ENCODE measurements at regions not wholly inside any gene's neighbourhood (a gene's known extent, or its start where the extent isn't known, plus 50 kb on each side); places are given as distances from the start of the nearest gene placed in this dataset.
"Not testable (repeated sequence)": the region's sequence is repeated elsewhere in the genome, so short reads cannot be mapped to it uniquely, and the experiment has no call there.

DNA sequence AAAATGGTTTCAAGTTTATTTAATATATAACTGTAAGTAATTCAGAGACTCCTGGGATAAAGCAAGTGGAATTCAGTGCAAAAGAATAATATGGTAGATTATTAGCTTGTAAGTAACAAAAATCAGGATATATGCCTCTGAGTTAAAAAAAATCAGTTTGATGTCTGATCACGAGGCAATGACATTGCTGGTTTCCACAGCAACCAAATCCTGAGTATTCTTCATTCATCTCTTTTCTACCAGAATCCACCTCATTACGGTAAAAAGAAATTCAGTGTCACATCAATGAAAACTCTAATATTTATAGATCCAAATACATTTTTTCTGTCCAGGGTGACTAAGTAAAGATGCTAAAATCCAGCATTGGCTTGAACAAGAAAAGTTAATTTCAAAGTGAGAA is 642.3 kb upstream of the TMPRSS15 start:
- H3K36me3 Mint-ChIP-seq = peaks cover 0 to 4% (median 0%) of the 10 kb centered on the region in 3 donors
- H3K4me1 Mint-ChIP-seq = no peaks in the 10 kb centered on the region
- no peak overlapping the region for H3K4me3 Mint-ChIP-seq
- H3K27ac Mint-ChIP-seq = no peak overlapping the region
- DNase-seq = no peak
- H3K9me3 Mint-ChIP-seq = peaks cover 19 to 43% (median 34%) of the 10 kb centered on the region in 6 donors
- peaks cover 0 to 4% (median 0%) of the 10 kb centered on the region in 3 donors for H3K27me3 Mint-ChIP-seq (ENCODE audit: low read depth in 3 of 3)

DNA sequence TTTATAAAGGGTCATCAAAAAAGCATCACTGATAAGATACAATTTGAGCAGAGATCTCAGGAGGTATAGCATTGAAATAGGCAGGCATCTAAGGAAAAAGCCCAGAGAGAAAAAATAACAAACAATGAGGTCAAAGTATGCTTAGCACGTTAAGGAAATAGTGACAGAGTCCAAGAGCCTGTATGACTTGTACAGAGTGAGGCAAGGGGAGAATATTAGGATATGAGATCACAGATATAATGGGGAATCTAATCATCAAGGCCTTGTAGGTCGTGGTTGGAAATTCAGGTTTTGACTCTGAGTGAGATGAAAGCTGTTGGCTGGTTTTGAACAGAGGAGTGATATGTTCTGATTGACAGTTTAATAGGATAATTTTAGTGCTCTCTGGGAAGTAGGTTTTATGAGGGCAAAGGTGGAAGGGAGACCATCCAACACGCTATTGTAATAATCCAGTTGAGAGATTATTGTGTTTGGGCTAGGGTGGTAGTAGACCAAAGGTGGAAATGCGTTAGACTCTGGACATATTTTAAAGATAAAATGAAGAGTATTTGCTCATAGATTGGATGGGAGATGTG is 644.6 kb upstream of the TMPRSS15 start:
- Mint-ChIP-seq H3K36me3 (peaks cover 0 to 4% (median 0%) of the 10 kb centered on the region in 3 donors), H3K27ac (no peak overlapping the region), H3K27me3 (ENCODE audit: low read depth in 3 of 3) (peaks cover 0 to 4% (median 0%) of the 10 kb centered on the region in 3 donors), H3K4me1 (no peaks in the 10 kb centered on the region), H3K4me3 (no peak overlapping the region), H3K9me3 (peaks cover 16 to 46% (median 33%) of the 10 kb centered on the region in 6 donors)
- DNase-seq = no peak

DNA sequence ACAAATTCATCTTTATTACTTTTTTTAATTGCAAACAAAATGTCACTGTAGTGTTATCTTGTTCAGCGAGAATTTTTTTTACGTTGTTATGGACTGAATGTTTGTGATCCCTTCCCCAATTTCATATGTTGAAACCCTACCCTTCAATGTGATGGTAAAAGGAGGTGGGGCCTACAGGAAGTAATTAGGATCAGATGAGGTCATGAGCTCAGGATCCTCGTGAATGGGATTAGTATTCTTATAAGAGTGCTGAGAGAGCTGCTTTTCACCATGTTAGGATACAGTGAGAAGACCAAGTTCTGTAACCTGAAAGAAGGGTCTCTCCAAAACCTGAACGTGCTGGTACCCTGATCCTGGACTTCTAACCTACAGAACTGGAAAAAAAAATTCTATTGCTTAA is 646.0 kb upstream of the TMPRSS15 start:
- H3K9me3 Mint-ChIP-seq = peaks cover 11 to 40% (median 28%) of the 10 kb centered on the region in 6 donors
- no peak for DNase-seq
- no peak overlapping the region for H3K27ac Mint-ChIP-seq

DNA sequence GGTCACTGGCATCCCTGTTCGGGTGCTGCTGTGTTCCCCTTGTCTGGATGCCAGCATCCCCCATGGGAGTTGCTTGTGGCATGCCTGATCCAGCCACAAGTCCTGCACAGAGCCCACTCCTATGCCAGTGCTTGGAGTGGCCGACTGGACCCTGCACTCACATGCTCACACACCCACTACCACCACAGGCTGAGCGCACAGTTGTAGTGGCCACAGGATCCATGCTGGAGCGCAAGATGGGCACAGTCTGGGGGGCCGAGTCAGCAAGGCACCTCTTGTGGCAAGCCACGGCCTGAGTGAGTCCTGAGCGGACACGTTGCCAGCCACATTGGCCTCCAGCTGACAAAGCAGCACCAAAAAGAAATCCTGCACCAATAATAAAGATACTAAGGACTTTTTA is 661.6 kb upstream of the TMPRSS15 start:
- Mint-ChIP-seq H3K27me3 (ENCODE audit: low read depth in 3 of 3) (no peaks in the 10 kb centered on the region), H3K36me3 (no peaks in the 10 kb centered on the region), H3K27ac (no peak overlapping the region), H3K4me1 (no peaks in the 10 kb centered on the region), H3K9me3 (peaks cover 3 to 38% (median 11%) of the 10 kb centered on the region in 6 donors), H3K4me3 (no peak overlapping the region)
- no peak for DNase-seq

More for the DNA sequence above, 646.0 kb upstream of the TMPRSS15 start:
- H3K36me3 Mint-ChIP-seq = peaks cover 0 to 4% (median 0%) of the 10 kb centered on the region in 3 donors
- H3K27me3 Mint-ChIP-seq (ENCODE audit: low read depth in 3 of 3) = peaks cover 0 to 6% (median 0%) of the 10 kb centered on the region in 3 donors
- no peaks in the 10 kb centered on the region for H3K4me1 Mint-ChIP-seq
- H3K4me3 Mint-ChIP-seq = no peak overlapping the region

DNA sequence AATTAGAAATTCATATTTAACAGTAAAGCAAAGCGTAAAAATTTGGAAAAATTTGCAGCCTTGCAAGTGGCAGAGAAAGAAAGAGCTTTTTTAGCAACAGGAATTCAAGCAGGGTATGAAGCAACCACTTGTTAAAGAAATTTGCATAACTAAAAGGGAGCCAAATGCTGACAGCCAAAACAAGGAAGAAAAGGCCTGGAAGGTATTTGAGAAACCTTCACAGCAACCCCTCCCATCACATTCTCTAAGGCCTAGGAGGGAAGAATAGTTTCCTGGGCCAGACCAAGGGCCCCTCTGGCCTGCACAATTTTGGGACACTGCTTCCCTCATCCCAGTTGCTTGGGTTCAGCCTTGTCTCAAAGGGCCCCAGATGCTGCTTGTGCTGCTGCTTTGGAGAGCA is 672.4 kb upstream of the TMPRSS15 start:
- H3K9me3 Mint-ChIP-seq = peaks cover 17 to 51% (median 38%) of the 10 kb centered on the region in 6 donors
- H3K27me3 Mint-ChIP-seq (ENCODE audit: low read depth in 3 of 3) = peaks cover 0 to 1% (median 0%) of the 10 kb centered on the region in 3 donors
- H3K27ac Mint-ChIP-seq = no peak overlapping the region
- no peak for DNase-seq
- H3K4me3 Mint-ChIP-seq = no peak overlapping the region
- H3K36me3 Mint-ChIP-seq = peaks cover 0 to 3% (median 0%) of the 10 kb centered on the region in 3 donors
- H3K4me1 Mint-ChIP-seq = no peaks in the 10 kb centered on the region

DNA sequence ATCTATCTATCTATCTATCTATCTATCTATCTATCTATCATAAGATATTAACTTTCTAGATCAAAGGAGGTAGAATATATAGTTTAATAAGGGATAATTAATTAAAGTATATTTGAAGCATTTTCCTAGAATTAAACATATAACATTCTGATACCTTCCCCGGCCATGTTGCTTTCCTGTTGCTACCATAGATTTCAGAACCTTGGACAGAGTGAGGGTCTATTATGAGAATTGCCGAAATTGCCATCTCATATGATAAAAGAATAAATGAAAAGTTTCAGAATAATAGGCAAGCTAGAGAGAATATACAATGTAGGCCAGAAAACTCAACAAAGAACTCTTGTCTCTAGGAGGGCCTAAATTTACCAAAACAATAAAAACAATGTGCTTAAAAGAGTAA is 706.1 kb upstream of the TMPRSS15 start:
- H3K27ac Mint-ChIP-seq = no peak overlapping the region
- H3K9me3 Mint-ChIP-seq = peaks cover 3 to 34% (median 21%) of the 10 kb centered on the region in 6 donors
- no peak for DNase-seq
- peaks cover 0 to 1% (median 0%) of the 10 kb centered on the region in 3 donors for H3K27me3 Mint-ChIP-seq (ENCODE audit: low read depth in 3 of 3)
- no peak overlapping the region for H3K4me3 Mint-ChIP-seq
- no peaks in the 10 kb centered on the region for H3K36me3 Mint-ChIP-seq
- H3K4me1 Mint-ChIP-seq = no peaks in the 10 kb centered on the region

DNA sequence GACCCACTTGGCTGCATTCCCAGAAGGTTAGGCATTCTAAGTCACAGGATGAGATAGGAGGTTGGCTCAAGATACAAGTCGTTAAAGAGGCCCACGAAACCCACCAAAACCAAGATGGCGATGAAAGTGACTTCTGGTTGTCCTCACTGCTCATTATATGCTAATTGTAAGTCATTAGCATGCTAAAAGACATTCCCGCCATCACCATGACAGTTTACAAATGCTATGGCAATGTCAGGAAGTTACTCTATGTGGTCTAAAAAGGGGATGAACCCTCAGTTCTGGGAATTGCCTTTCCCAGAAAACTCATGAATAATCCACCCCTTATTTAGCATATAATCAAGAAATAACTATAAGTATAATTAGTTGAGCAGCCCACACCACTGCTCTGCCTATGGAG is 715.7 kb upstream of the TMPRSS15 start:
- not testable (repeated sequence) for H3K4me3 Mint-ChIP-seq; H3K27me3 Mint-ChIP-seq (ENCODE audit: low read depth in 3 of 3); DNase-seq; H3K27ac Mint-ChIP-seq; H3K36me3 Mint-ChIP-seq; H3K4me1 Mint-ChIP-seq
- peaks cover 2 to 48% (median 36%) of the 10 kb centered on the region in 6 donors for H3K9me3 Mint-ChIP-seq

DNA sequence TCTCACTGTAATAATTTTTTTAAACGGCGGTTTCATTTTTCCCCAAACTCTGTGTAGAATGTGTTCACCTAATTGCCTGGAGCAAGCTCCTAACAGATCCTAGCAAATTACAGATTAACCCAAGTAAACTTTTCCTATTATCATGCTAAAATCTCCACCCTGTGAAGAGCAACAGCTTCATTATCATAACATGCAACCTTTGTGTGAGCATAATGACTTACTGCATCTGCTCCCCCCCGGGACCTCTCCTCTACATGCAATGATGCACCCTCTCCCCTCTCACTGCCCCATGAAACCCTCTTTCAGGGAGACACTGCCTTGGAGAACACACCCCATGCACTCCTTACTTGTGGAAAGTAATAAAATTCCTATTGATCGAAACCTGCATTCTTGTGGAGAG is 717.0 kb upstream of the TMPRSS15 start:
- peaks cover 0 to 1% (median 0%) of the 10 kb centered on the region in 3 donors for H3K27me3 Mint-ChIP-seq (ENCODE audit: low read depth in 3 of 3)
- no peaks in the 10 kb centered on the region for H3K36me3 Mint-ChIP-seq
- H3K27ac Mint-ChIP-seq = no peak overlapping the region
- H3K4me1 Mint-ChIP-seq = no peaks in the 10 kb centered on the region
- H3K9me3 Mint-ChIP-seq = peaks cover 2 to 48% (median 35%) of the 10 kb centered on the region in 6 donors
- H3K4me3 Mint-ChIP-seq = no peak overlapping the region
- DNase-seq = no peak

DNA sequence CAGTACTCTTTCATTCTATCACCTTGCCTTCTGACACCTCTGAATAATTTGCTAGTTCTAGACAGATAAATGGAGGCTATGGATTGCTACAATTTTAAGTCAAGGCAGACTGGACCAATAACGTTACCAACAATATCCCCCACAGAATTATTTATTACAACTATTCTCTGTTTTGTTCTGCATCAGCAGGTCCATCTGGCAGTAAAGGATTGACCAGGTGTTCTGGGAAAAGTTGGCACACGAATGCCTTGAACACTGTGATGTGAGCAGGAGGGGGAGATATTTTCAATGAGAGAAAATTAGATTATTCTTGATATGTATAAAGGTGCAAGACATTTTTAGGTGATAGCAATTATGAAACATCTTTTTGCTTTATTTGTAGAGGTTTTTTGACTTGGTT is 718.8 kb upstream of the TMPRSS15 start:
- DNase-seq = no peak
- Mint-ChIP-seq H3K9me3 (peaks cover 2 to 57% (median 32%) of the 10 kb centered on the region in 6 donors), H3K27ac (no peak overlapping the region), H3K4me3 (no peak overlapping the region), H3K4me1 (no peaks in the 10 kb centered on the region), H3K27me3 (ENCODE audit: low read depth in 3 of 3) (peaks cover 0 to 1% (median 0%) of the 10 kb centered on the region in 3 donors), H3K36me3 (no peaks in the 10 kb centered on the region)

DNA sequence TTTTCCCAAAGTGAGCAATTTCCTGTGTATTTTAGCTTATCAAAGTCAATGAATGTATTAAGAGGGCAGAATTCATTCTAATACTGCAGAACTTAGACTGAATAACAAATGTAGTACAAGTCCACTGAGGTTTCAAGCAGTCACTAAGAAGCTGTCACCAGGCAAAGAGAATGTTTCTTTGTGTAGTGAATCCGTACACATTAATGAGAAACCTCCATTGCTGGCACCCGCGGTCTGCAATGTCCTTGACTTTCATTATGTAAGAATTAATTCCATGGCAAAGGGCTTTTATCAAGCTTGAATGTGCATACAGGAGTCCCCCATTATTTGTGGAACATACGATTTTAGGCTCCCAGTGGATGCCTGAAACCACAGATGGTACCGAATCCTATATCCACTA is 719.5 kb upstream of the TMPRSS15 start:
- Mint-ChIP-seq H3K9me3 (peaks cover 3 to 55% (median 30%) of the 10 kb centered on the region in 6 donors), H3K27ac (no peak overlapping the region), H3K27me3 (ENCODE audit: low read depth in 3 of 3) (no peaks in the 10 kb centered on the region), H3K4me3 (no peak overlapping the region), H3K36me3 (no peaks in the 10 kb centered on the region), H3K4me1 (no peaks in the 10 kb centered on the region)
- no peak for DNase-seq

DNA sequence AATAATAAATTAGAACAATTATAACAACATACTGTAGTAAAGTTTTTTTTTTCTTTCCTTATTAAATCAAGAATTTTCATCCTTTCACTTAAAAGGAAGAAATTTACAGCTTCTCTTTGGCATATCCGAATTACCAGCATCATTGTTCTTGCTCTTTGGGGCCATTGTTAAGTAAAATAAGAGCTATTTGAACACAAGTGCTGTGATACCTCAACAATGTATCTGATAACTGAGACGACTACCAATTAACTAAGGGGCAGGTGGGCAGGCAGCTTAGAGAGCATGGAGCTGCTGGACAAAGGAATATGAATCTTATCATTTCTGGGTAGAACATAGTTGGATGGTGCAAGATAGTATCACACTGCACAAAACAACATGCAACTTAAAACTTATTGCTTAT is 719.9 kb upstream of the TMPRSS15 start:
- Mint-ChIP-seq H3K9me3 (peaks cover 3 to 50% (median 27%) of the 10 kb centered on the region in 6 donors), H3K4me1 (no peaks in the 10 kb centered on the region), H3K27ac (no peak overlapping the region), H3K27me3 (ENCODE audit: low read depth in 3 of 3) (no peaks in the 10 kb centered on the region), H3K4me3 (no peak overlapping the region), H3K36me3 (no peaks in the 10 kb centered on the region)
- no peak for DNase-seq

DNA sequence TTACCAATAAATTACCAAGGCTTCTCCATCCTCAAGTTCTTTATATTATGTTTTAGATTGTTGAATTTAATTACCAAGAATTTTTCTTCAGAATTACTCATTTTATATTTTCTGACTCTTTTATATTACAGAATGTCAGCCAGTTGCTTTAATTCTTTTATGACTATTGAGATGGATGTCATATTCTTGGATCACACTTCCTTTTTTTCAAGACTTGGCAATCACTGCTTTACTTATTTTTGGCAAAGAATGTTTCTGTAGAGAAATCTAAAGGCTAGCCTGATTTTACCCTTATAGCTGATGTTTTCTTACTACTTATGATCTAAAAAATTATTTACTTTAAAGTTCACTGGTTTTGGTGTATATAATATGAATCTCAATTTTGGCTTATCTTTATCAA is 721.1 kb upstream of the TMPRSS15 start:
- peaks cover 3 to 41% (median 24%) of the 10 kb centered on the region in 6 donors for H3K9me3 Mint-ChIP-seq
- H3K4me3 Mint-ChIP-seq = no peak overlapping the region
- no peak overlapping the region for H3K27ac Mint-ChIP-seq
- H3K4me1 Mint-ChIP-seq = no peaks in the 10 kb centered on the region
- H3K27me3 Mint-ChIP-seq (ENCODE audit: low read depth in 3 of 3) = no peaks in the 10 kb centered on the region
- no peak for DNase-seq
- H3K36me3 Mint-ChIP-seq = no peaks in the 10 kb centered on the region

DNA sequence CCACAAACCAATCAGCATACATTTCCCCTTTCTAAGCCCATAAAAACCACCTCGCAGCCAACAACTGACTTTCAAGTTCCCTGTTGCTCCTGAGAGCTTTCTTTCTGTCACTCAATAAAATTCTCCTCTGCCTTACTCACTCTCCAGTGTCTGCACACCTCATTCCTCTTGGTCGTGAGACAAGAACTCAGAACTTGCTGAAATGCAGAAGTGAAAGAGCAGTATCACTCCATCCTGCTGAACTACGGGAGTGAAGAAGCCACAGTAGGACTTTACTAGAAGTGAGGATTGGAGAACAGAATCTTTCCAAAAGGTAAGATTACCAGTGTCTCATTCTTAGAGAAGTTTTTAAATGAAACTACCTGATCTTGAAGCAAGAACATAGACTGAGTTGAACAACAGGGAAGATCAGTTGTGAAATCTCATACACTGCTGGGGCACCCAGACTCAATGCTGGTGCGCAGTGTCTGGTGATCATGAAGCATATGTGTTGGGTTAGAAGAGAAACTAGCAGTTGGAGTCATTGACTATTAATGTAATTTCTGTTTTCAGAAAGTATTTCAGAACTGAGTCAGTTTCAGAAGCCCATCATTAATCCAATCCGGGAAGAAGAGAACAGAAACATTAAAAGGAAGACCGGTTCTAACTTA is 726.9 kb upstream of the TMPRSS15 start:
- H3K4me3 Mint-ChIP-seq = no peak overlapping the region

DNA sequence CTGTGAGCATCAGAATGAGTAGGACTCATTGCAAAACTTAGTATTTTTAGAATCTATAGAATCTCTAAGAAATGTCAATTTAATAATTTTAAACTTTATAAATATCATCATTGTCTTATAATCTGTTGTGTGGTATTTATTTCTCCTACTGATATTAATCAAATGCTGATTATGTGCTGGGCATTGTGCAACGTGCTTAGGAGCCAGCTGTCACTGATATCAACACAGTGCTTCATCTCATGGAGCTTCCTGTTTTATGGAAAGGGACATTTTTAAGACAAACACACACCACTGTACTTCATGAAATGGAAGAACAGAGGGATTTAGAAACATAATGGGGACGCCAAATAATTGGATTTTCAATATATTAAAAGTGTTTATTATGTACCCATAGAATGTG is 737.9 kb upstream of the TMPRSS15 start:
- Mint-ChIP-seq H3K27ac (no peak overlapping the region), H3K9me3 (peaks cover 19 to 50% (median 26%) of the 10 kb centered on the region in 6 donors), H3K4me1 (no peaks in the 10 kb centered on the region), H3K36me3 (no peaks in the 10 kb centered on the region), H3K27me3 (ENCODE audit: low read depth in 3 of 3) (peaks cover 0 to 2% (median 0%) of the 10 kb centered on the region in 3 donors), H3K4me3 (no peak overlapping the region)
- DNase-seq = no peak

More for the DNA sequence above, 726.9 kb upstream of the TMPRSS15 start:
- Mint-ChIP-seq H3K27me3 (ENCODE audit: low read depth in 3 of 3) (peaks cover 0 to 6% (median 0%) of the 10 kb centered on the region in 3 donors), H3K9me3 (peaks cover 7 to 34% (median 13%) of the 10 kb centered on the region in 6 donors), H3K4me1 (no peaks in the 10 kb centered on the region), H3K27ac (no peak overlapping the region), H3K36me3 (no peaks in the 10 kb centered on the region)
- DNase-seq = no peak
